ENCODE measurements at regions not wholly inside any gene's neighbourhood (a gene's known extent, or its start where the extent isn't known, plus 50 kb on each side); places are given as distances from the start of the nearest gene placed in this dataset.
A peak's percentile ranks its signal among the peaks of the same experiment; 100 is the strongest.

DNA sequence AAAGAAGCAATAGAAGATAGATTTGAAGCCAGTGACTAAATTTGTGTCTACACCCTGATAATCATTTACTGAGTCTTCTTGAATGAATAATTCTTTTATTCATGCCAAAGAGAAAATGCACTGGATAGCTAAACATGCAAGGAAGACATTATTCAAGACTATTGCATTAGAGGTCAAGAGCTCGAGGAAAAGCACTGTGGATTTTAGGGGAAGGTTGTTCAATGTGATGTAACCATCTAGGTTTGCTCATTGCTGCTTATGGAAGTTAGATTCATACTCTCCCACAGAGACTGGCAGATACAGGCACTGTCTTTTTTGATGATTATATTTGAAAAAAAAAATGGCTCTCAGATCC, 682.1 kb downstream of the KCNA4 start:
- Histone ChIP-seq H3K4me3 (ENCODE audit: low read depth, low read length) (no peak overlapping the region), H3K9me3 (ENCODE audit: severe bottlenecking) (no peaks in the 10 kb centered on the region), H3K36me3 (no peaks in the 10 kb centered on the region), H3K27ac (no peak overlapping the region), H3K27me3 (ENCODE audit: insufficient read depth, low read depth, severe bottlenecking) (no peaks in the 10 kb centered on the region)
- TF ChIP-seq, protein P1, sequence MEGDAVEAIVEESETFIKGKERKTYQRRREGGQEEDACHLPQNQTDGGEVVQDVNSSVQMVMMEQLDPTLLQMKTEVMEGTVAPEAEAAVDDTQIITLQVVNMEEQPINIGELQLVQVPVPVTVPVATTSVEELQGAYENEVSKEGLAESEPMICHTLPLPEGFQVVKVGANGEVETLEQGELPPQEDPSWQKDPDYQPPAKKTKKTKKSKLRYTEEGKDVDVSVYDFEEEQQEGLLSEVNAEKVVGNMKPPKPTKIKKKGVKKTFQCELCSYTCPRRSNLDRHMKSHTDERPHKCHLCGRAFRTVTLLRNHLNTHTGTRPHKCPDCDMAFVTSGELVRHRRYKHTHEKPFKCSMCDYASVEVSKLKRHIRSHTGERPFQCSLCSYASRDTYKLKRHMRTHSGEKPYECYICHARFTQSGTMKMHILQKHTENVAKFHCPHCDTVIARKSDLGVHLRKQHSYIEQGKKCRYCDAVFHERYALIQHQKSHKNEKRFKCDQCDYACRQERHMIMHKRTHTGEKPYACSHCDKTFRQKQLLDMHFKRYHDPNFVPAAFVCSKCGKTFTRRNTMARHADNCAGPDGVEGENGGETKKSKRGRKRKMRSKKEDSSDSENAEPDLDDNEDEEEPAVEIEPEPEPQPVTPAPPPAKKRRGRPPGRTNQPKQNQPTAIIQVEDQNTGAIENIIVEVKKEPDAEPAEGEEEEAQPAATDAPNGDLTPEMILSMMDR (IDR thresholded peaks at IDR 0.05; ENCODE audit: low read depth, low read length) = no peak
- no peak for DNase-seq

- TF ChIP-seq, protein P1 (IDR thresholded peaks at IDR 0.05; ENCODE audit: low read depth, low read length) = 0 out of 2 replicates have a peak, but pooled peaks have one; percentile 24
- Histone ChIP-seq H3K27ac (no peak overlapping the region), H3K9me3 (ENCODE audit: severe bottlenecking) (no peaks in the 10 kb centered on the region), H3K27me3 (ENCODE audit: insufficient read depth, low read depth, severe bottlenecking) (no peaks in the 10 kb centered on the region), H3K4me3 (ENCODE audit: low read depth, low read length) (no peak overlapping the region), H3K36me3 (no peaks in the 10 kb centered on the region)
- no peak for DNase-seq
These were observed 682.6 kb downstream of the KCNA4 start for GRCh38 chr11:29333993-29334775.

DNA sequence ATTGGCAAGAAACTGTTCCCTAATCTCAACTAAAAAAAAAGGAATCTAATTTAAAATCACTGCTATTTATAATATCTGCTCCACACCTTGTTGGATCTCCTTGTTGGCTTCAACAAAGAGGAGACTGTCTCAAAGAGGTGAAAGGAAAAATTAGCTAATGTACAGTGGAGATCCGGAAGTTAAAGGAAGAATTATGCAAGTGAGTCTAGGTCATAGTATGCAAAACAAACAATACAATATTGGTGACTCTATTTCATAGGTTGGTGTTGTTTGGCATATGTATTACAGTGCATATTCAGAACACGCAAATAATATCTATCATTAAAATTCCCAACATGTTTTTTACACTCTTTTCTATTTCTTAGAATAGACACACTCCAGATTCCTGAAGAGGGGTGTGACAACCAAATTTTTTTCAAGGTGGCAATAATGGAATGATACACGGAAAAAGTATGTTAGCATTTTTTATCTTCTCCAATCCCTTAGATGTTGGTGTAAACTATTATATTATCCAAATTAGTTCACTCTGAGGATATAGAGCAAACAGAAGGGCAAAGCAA, 685.3 kb downstream of the KCNA4 start:
- no peak overlapping the region for H3K27ac ChIP-seq

DNA sequence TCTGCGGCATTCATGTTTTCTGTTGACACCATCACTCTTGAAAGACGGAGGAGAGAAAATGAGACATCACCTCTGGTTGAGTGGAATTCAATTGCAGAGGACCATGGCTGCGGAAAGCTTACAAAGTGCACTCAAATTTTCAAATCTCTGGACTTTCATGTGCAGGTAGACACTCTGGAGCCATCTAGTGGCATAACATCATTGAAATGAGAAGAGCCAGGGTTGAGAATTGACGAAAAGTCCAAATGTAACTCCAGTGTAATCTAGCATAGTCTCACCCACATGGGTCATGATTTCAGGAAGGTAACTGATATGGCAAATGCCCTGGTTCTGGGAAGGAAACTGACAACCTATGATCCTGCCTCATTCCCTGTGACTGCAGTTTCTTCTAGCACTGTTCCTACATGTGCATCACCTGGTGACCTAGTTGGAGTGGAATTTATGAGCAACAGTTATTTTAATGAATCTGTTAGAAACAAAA, 687.8 kb downstream of the KCNA4 start:
- peak; percentile 21 for DNase-seq
- no peak overlapping the region for H3K27ac ChIP-seq

More for the DNA sequence above, 685.3 kb downstream of the KCNA4 start:
- no peaks in the 10 kb centered on the region for H3K36me3 ChIP-seq
- no peaks in the 10 kb centered on the region for H3K9me3 ChIP-seq (ENCODE audit: severe bottlenecking)
- H3K4me3 ChIP-seq (ENCODE audit: low read depth, low read length) = no peak overlapping the region
- H3K27me3 ChIP-seq (ENCODE audit: insufficient read depth, low read depth, severe bottlenecking) = no peaks in the 10 kb centered on the region
- TF ChIP-seq, protein P1 (IDR thresholded peaks at IDR 0.05; ENCODE audit: low read depth, low read length) = no peak
- DNase-seq = no peak

DNA sequence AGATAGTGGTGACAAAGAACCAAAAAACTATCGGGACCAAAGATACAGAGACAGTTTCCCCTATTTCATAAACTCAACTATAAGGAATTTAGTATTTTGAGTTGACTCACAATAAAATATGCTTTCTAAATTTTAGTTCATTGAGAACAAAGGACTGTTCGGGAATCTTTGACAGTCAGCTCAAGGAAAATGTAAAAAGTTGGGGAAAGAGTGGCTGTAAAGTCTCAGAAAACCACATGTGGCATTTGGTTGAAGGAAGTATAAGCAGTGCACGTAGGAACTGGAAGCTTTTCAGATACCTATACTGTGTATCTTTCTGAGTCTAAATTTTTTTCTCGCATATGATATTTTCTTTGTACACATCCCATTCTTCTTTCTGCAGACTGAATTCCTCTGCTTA, 688.9 kb downstream of the KCNA4 start:
- TF ChIP-seq, protein P1 (IDR thresholded peaks at IDR 0.05; ENCODE audit: low read depth, low read length) = no peak
- H3K4me3 ChIP-seq (ENCODE audit: low read depth, low read length) = no peak overlapping the region
- H3K27ac ChIP-seq = no peak overlapping the region
- no peaks in the 10 kb centered on the region for H3K27me3 ChIP-seq (ENCODE audit: insufficient read depth, low read depth, severe bottlenecking)
- DNase-seq = no peak
- no peaks in the 10 kb centered on the region for H3K36me3 ChIP-seq
- H3K9me3 ChIP-seq (ENCODE audit: severe bottlenecking) = no peaks in the 10 kb centered on the region

More for the DNA sequence above, 687.8 kb downstream of the KCNA4 start:
- H3K9me3 ChIP-seq (ENCODE audit: severe bottlenecking) = no peaks in the 10 kb centered on the region
- H3K4me3 ChIP-seq (ENCODE audit: low read depth, low read length) = no peak overlapping the region
- H3K36me3 ChIP-seq = no peaks in the 10 kb centered on the region
- TF ChIP-seq, protein P1 (IDR thresholded peaks at IDR 0.05; ENCODE audit: low read depth, low read length) = peak; percentile 68
- no peaks in the 10 kb centered on the region for H3K27me3 ChIP-seq (ENCODE audit: insufficient read depth, low read depth, severe bottlenecking)
